Neural progenitor cell (in vitro differentiated cells): ENCODE measurements at regions not wholly inside any gene's neighbourhood (a gene's known extent, or its start where the extent isn't known, plus 50 kb on each side); places are given as distances from the start of the nearest gene placed in this dataset.

Experiments used
- EZH2 ChIP-seq: fragments of 200-600 bp; sonication (generic); IDR thresholded peaks from 2 replicates; pipeline ENCODE4 v1.6.1; 2017; ENCODE audit warnings: antibody characterized with exemption, mild to moderate bottlenecking, moderate library complexity
- EZH2phosphoT487 ChIP-seq: fragments of 200-600 bp; sonication (generic); IDR thresholded peaks from 2 replicates; pipeline ENCODE4 v1.6.1; 2017; ENCODE audit warnings: antibody characterized with exemption
- TF ChIP-seq, protein P1 (sequence below): fragments of 200-600 bp; sonication (generic); IDR thresholded peaks from 2 replicates; pipeline ENCODE4 v1.5.1; 2017; ENCODE audit warnings: antibody characterized with exemption, mild to moderate bottlenecking

DNA sequence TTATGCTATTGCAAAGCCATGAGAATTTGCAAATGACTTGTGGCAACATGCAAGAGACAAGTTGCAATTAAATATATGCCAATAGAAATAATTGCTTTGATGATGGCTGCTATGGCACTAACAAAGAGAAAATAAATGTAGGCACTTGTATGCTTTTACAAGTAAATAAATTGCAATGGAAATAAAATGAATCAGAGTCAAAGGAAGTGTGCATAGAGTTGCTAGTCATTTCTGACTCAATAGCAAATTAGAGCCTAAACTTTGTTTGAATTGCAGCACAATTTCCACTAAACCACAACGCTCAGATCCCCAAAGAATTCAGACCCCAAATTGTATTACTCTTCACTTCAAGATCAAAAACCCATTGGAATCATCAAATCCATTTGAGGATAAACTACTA is 792.1 kb upstream of the ARGLU1 start:
- TF ChIP-seq, protein P1, sequence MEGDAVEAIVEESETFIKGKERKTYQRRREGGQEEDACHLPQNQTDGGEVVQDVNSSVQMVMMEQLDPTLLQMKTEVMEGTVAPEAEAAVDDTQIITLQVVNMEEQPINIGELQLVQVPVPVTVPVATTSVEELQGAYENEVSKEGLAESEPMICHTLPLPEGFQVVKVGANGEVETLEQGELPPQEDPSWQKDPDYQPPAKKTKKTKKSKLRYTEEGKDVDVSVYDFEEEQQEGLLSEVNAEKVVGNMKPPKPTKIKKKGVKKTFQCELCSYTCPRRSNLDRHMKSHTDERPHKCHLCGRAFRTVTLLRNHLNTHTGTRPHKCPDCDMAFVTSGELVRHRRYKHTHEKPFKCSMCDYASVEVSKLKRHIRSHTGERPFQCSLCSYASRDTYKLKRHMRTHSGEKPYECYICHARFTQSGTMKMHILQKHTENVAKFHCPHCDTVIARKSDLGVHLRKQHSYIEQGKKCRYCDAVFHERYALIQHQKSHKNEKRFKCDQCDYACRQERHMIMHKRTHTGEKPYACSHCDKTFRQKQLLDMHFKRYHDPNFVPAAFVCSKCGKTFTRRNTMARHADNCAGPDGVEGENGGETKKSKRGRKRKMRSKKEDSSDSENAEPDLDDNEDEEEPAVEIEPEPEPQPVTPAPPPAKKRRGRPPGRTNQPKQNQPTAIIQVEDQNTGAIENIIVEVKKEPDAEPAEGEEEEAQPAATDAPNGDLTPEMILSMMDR, result no peak
- no peak for TF ChIP-seq EZH2phosphoT487
- no peak for TF ChIP-seq EZH2
